ENCODE measurements at regions not wholly inside any gene's neighbourhood (a gene's known extent, or its start where the extent isn't known, plus 50 kb on each side); places are given as distances from the start of the nearest gene placed in this dataset.
A peak's percentile ranks its signal among the peaks of the same experiment; 100 is the strongest.

GRCh38 chrX:15988661-15989603, 134.3 kb upstream of the AP1S2 start:
- no peak for FAIRE-seq

GRCh38 chrX:15985937-15986336, 131.3 kb upstream of the AP1S2 start:
- DNase-seq (ENCODE audit: insufficient read length, low spot score) (no peak), FAIRE-seq (no peak)

More at GRCh38 chrX:15988661-15989603, 134.3 kb upstream of the AP1S2 start:
- DNase-seq (ENCODE audit: insufficient read length, low spot score): peak; percentile 9

- FAIRE-seq (no peak), DNase-seq (ENCODE audit: insufficient read length, low spot score) (no peak)
These were observed 128.4 kb upstream of the AP1S2 start for GRCh38 chrX:15983034-15983433.

GRCh38 chrX:15977644-15978043, 123.0 kb upstream of the AP1S2 start:
- FAIRE-seq (no peak), DNase-seq (ENCODE audit: insufficient read length, low spot score) (no peak)

- DNase-seq (ENCODE audit: insufficient read length, low spot score) (no peak), FAIRE-seq (no peak)
These were observed 121.8 kb upstream of the AP1S2 start for GRCh38 chrX:15976396-15976795.

GRCh38 chrX:15973946-15974345, 119.3 kb upstream of the AP1S2 start:
- FAIRE-seq (no peak), DNase-seq (ENCODE audit: insufficient read length, low spot score) (no peak)

- DNase-seq (ENCODE audit: insufficient read length, low spot score): peak; percentile 44
These were observed 118.7 kb upstream of the AP1S2 start for GRCh38 chrX:15973299-15973698.

DNA sequence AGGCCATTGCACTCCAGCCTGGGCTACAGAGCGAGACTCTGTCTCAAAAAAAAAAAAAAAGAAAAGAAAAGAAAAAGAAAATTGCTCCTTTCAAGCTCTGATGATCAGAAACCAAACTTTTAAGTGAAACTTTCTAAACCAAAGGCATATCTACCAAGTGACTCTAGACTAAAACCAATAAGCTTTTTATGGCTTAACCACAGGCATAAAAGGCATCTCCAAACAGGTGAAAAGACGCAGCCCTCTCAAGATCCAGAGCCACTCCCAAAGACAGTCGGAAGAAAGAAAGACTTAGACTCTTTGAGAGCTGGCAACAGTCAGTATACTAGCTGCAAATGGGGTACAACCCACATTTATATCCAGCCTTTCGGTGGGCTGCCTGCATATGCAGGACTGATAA, 117.1 kb upstream of the AP1S2 start:
- FAIRE-seq: no peak
- no peak for DNase-seq (ENCODE audit: insufficient read length, low spot score)

More at GRCh38 chrX:15973299-15973698, 118.7 kb upstream of the AP1S2 start:
- FAIRE-seq: peak; percentile 68

DNA sequence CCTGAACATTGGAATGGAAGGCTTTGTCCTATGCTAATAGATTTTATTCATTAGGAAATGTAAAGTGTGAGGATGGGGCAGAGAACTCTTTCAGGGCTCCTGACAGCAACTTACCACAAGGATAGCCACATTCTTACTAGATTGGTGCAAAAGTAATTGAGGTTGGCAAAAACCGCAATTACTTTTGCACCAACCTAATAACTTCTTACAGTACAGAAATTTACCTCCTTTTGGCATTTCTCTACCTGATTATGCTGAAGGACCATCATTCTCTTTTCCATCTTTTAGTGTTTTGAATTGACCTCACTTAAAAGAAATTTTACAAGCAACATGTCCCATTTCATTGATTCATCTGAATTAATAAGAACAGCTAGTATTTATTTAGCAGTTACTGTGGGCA, 109.2 kb upstream of the AP1S2 start:
- DNase-seq (ENCODE audit: insufficient read length, low spot score): no peak
- FAIRE-seq: no peak

GRCh38 chrX:15960237-15960636, 105.6 kb upstream of the AP1S2 start:
- DNase-seq (ENCODE audit: insufficient read length, low spot score): no peak
- no peak for FAIRE-seq

DNA sequence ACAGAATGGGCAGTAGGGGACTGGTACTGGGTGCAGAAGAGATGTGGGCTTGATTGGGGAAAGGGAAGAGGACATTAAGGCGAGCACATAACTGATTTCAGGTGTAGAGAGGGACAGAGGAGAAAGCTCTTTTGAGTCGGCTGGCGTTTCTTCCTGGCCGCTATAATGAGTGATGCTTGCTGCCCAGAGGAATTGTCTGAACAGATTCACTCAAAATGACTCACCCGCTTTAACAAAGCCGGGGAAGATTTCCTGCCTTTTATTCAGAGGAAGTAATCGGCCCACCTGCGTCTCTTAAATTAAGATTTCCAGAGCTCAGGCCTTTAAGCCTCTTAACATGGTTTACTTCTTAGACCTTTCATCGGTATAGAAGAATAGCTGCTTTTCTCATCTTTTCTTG, 102.1 kb upstream of the AP1S2 start:
- DNase-seq (ENCODE audit: insufficient read length, low spot score): peak; percentile 14
- FAIRE-seq: no peak

GRCh38 chrX:15953801-15954200, 99.2 kb upstream of the AP1S2 start:
- DNase-seq (ENCODE audit: insufficient read length, low spot score): no peak
- no peak for FAIRE-seq

DNA sequence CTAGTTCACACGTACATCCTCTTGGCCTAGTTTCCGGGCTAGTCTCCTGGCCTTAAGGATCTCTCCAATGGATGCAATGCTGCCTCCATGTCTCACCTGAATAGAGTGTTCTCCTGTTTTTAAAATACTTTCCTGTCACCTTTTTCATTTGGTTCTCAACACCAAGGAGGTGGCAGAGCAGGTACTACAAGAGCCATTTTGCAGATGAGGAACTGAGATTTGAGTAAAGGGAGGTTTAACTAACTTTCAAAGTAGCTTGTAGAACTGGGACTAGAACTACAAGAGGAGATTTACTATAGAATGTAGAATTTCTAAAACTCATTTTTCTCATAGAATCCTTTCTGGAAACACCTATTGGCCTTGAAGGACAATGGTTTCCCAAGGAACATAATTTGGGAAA, 97.6 kb upstream of the AP1S2 start:
- DNase-seq (ENCODE audit: insufficient read length, low spot score) (no peak), FAIRE-seq (no peak)

DNA sequence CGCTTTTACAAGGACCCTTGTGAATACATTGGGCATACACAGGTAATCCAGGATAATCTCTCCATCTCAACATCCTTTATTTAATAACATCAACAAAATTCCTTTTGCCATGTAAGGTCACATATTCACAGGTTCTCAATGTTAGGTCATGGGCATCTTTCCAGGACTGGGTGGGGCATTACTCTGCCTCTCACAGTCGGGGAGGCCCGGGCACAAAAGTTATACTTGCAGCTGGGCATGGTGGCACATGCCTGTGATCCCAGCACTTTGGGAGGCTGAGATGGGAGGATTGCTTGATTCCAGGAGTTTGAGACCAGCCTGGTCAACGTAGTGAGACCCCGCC, 93.7 kb upstream of the AP1S2 start:
- DNase-seq (ENCODE audit: insufficient read length, low spot score) (no peak), FAIRE-seq (no peak)

DNA sequence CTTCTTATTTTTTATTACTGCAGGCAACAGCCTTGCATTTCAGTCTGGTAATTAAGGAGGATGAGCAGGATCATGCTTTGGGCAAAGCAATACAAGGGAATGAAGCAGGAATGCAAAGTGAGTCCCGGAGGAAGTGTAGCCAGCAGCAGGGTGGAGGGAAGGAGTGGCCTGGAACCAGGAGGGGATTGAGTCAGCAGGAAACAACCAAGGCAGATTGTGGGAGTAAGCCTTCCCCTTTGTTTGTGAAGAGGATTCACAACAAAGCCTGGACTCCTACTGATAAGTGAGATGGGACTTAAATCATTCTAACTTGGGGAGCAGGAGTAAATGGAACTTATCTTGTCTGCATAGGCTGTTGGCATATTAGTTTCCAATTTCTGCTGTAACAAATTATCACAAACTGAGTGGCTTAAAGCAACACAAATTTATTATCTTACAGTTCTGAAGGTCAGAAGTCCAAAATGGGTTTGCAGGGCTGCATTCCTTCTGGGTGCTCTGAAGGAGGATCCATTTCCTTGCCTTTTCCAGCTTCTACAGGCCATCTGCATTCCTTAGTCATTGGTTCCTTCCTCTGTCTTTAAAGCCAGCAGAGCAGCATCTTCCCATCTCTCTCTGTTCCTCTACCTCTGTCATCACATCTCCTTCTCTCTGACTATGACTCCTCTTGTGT, 93.2 kb upstream of the AP1S2 start:
- FAIRE-seq (peak; percentile 67), DNase-seq (ENCODE audit: insufficient read length, low spot score) (peak; percentile 45)

DNA sequence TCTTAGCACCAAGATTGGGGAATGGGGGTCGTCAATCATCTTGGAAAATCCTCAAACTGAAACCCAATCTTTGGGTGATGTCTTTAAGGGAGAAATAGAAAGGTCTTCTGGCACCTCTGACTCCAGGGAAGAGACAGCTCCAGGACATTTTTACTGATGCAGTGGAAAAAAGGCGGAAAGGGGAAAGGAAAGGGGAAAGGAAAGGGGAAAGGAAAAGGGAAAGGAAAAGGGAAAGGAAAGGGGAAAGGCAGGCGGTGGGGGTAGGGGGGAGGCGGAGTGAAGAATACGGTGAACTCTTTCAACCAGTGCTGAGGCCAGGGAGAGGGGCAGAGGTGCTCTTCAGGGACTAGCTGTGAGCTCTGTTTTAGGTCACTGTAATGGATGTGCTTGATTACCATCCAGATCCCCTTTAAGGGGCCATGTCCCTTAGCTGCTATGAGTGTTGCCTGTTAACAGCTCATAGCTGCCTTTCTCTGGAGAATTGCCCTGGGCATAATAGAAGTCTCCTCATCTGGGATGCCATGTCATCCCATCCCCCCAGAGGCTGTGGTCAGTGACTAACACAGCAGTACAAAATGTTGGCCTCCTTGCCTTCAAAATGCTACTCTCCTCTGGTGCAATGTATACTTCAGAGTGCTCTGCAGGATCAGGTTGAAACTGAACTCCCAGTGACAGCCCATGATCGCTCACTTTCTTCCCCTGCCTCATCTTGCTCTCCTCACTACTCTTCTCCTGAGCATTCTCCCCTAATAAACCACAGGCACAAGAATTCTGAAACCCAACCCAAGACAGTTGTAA, 92.4 kb upstream of the AP1S2 start:
- FAIRE-seq: peak; percentile 4

GRCh38 chrX:15943391-15943790, 88.8 kb upstream of the AP1S2 start:
- FAIRE-seq: no peak

More for the DNA sequence above, 92.4 kb upstream of the AP1S2 start:
- peak; percentile 57 for DNase-seq (ENCODE audit: insufficient read length, low spot score)

DNA sequence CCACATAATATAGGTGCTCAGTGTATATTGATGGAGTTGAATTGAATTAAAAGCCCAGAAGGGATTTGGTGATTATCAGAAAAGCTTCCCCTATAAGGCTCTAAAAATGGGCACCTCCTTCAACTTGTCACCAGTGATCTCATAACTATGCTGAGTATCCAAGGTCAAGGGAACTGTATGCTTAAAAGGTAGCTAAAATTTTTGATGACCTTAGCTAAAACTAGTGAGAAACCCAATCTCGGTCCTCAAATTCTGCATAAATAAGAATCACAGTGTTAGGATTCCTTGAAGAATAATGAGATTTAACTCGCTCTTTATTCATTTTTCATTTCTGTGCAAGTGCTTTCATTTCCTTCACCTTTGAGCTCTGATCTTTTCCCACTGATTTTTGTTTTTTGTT, 87.7 kb upstream of the AP1S2 start:
- DNase-seq (ENCODE audit: insufficient read length, low spot score) (no peak), FAIRE-seq (no peak)

More at GRCh38 chrX:15943391-15943790, 88.8 kb upstream of the AP1S2 start:
- no peak for DNase-seq (ENCODE audit: insufficient read length, low spot score)

- DNase-seq (ENCODE audit: insufficient read length, low spot score) (no peak), FAIRE-seq (no peak)
These were observed 85.1 kb upstream of the AP1S2 start for GRCh38 chrX:15939737-15940136.

GRCh38 chrX:15938072-15938471, 83.5 kb upstream of the AP1S2 start:
- FAIRE-seq: no peak
- no peak for DNase-seq (ENCODE audit: insufficient read length, low spot score)

DNA sequence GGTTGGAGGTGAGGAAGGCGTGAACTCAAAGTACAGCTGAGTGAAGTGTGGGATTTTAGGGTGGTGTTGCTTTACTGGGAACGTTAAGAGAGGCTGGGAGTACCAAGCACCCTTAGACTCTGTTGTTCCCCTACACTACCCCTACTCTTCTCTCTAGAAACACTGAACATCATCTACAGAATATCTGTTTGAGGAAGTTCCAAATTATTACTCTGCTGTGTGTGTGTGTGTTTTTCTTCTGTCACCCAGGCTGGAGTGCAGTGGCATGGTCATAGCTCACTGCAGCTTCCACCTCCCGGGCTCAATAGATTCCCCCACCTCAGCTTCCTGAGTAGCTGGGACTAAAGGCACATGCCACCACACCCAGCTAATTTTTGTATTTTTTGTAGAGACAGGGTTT, 76.7 kb upstream of the AP1S2 start:
- DNase-seq (ENCODE audit: insufficient read length, low spot score): no peak
- FAIRE-seq: no peak

Data from HTR-8/SVneo (cell line).